ENCODE measurements at regions not wholly inside any gene's neighbourhood (a gene's known extent, or its start where the extent isn't known, plus 50 kb on each side); places are given as distances from the start of the nearest gene placed in this dataset.

DNA sequence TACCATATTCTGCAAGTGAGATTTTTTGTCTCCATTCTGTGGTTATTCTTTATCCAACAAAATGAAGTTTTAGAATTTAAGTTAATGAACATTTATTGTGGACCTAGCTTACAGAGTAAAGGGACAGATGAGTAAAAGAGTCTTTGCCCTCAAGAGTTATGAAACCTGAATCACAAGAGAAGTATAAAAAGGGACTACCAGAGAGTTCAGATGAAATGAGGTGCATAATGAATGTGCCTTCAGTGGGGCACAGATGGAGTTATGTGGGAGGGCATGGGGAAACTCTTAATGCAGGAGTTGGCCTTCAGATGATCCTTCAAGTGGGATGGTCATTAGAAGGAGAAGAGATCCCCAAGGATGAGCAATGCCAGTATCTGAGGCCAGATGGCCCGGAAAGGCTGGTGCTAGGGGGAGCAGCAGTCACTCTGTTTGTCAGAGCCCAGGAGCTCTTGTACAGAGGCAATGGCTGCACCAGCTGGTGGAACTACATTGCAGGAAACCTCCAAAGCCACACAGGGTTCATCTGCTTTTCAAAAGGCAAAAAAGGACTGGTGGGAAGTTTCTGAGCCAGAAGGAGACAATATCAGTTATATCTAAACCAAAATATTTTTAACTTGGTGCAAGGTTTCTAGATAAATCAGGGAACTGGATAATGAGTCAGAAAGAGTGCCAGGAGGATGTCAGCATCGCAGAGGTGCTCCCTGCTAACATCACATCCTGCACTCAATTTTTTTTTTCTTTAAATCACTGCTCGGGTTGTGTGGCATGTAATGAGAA lies 162.0 kb downstream of the KLF6 start:
- no peak for DNase-seq

DNA sequence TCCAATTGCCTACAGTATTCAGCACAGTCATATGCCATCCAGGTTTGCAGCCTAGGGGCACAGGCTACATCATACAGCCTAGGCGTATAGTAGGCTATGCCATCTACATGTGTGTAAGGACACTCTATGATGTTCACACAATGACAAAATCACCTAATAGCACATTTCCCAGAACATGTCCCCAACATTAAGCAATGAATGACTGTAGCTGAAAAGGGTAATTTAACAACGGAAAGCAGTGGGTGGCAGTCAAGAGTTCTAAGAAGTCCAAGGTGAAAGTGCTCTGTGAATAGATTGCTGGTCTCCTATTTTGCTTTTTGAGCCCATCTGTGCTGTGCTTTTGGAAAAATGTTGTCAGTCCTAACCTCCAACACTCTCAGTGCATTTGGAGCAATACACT lies 162.6 kb downstream of the KLF6 start:
- no peak for DNase-seq

DNA sequence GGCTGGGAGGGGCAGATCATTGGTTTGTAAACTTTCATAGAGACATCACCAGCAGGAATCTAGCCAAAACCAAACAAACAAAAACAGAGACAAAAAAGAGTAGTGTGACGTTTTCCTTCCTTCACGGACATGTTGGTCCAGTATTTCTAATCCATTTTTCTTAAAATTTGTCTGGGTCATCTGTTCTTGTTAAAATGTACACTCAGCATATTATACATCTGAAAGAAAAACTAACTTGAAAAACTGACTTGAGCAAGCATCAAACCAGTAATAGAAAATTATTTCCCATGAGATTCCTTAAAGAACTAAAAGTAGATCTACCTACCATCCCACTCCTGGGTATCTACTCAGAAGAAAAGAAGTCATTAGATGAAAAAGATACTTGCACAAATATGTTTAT lies 164.2 kb downstream of the KLF6 start:
- DNase-seq: no peak

DNA sequence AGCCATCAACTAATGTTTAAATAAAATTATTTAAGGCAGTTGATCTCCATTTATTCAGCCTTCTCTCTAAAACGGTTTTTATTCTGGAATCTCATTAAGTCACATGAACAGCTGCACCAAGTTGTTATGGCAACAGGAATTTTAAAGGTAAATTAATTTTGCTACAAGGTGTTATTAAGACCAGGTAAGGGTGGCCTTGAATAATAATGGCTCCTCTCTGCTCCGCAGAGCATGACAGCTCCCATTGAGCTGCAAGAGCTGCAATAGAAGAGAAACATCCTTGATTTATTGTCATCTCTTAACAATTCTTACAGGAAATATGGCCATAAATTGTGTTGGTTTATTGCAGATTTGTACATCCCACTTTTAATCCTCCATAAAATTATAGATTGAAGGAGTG lies 165.8 kb downstream of the KLF6 start:
- DNase-seq: no peak

DNA sequence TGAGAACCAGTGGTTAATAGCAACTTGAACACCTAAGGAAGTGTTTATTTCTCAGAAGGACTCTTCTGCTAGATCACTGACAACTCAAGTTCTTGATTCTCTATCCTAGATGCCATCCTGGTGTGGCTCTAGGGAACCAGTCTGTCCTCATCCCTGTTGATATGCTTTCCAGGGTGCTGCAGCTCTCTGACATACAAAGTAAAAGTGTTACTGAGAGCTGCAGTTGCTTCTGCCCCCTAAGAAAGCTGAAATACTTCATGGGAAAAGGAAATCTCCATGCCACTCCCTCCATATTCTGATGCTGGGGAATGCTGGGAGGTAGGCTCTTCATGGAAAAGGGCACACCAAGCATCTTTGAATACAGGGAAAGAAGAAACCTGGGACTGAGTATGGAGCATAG lies 168.1 kb downstream of the KLF6 start:
- DNase-seq: no peak

DNA sequence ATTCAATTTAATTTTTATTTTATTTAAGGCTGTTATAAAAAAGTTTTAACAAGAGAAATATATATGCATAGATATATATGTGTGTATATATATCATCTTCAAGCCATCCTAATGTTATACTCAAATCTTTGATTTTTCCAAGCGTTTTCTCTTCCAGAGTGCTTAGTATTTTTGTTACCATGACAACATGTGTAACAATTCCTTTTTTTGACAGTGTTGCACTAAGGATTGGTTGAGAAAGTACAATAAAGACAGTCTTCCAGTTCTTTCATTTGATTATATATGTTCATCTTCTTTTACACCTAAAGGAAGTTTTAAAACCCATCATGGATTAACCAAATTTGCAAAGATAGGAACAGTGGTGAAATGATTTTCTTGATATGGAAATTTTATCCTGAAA lies 171.7 kb downstream of the KLF6 start:
- no peak for DNase-seq

DNA sequence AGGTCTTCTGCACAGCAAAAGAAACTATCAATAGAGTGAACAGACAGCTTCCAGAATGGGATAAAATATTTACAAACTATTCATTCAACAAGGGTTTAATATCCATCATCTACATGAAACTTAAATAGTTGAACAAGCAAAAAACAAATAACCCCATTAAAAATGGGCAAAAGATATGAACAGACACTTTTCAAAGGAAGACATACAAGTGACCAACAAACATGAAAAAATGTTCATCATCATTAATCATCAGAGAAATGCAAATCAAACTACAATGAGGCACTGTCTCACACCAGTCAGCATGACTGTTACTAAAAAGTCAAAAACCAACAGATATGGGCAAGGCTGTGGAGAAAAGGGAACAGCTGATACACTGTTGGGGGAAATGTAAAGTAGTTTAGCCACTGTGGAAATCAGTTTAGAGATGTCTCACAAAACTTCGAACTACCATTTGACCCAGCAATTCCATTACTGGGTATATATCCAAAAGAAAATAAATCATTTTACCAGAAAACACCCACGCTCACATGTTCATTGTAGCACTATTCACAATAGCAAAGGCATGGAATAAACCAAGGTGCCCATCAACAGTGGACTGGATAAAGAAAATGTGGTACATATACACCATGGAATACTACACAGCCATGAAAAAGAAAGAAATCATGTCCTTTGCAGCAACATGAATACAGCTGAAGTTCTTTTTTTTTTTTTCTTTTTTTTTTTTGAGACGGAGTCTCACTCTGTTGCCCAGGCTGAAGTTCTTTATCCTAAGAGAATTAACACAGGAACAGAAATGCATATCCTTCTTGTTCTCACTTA lies 172.6 kb downstream of the KLF6 start:
- DNase-seq: no peak

DNA sequence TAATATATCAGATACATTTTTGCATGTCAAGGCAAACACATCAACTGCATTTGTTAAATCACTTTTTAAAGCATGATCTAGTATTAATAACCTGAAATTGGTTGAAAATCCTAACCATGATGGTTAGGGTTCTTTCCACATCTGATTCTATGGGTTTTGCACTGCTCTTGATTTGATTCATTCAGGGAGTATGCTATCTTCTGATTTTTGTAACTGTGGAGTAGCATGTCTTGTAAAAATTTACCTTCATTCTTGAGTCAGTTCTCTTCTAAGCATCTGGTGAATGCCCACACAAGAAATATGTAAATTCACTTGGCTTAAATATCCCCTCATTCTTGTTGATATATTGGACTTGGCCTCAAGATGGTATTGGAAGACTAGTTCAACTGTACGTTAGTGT lies 178.7 kb downstream of the KLF6 start:
- no peak for DNase-seq

DNA sequence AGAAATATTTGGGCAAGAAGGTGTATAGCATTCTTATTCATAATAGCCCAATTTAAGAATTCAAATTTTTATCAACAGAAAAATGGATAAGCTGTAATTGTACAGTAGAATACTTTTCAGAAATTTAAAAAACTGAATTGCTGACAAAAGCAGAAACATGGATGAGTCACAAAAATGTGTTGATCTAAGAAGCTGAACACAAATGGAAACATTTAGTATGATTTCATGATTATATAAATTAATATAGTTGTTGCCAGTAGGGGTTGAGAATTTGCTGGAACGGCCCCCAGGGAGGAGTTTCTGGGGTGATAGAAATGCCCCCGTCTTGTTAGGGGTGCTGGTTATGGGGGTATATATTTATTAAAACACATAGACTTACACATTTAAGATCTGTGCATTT lies 179.1 kb downstream of the KLF6 start:
- no peak for DNase-seq

DNA sequence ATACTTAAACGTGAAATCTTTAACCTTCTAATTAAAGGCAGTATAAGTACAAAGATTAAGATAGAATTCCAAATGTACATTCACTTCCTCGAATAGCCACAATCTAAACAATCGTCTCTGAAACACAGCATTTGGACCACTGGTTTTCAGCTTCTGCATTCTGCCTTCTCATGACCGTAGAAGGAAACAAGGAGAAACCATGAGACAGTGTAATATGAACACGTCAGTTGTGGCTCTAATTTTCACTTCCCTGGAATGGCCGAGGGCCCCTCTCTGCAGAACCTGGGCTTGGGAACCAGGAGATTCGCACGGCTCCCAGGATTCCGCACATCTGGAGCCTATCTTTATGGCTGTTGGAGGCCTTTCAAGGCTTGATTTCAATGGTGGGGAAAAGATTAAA lies 189.3 kb downstream of the KLF6 start:
- DNase-seq: no peak

DNA sequence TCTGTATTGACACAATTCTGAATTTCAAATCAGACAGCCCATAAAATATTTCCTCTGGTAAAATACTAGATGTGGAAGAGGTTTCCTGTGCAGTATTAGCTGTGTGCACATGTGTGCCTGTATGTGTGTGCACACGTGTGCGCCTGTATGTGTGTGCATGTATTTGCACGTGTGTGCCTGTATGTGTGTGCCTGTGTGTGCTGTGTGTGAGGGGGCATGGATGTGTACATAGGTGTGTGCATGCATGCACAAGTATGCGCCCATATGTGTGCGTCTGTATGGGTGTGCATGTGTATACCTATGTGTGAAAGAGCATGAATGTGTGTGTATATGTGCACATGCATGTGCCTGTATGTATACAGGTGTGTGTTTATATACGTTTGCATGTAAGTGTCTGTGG lies 191.4 kb downstream of the KLF6 start:
- DNase-seq: no peak

DNA sequence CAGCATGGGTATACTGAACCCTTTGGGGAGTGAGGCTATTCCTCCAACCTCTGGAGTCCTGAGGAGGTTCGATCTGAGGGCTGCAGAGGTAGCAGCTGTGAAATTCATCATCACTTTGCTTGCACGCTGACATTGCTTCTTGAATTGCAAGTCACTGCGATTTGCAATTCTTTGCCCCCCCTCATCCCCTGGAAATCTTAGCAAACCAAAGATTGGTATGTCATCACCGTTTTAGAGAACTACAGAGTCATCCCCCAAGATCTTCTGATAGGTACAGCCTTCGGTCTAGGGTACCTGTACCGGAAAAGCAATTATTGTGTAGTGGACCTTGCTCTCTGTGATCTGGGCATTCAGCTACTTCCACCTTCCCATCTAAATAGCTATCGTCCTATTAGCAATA lies 192.6 kb downstream of the KLF6 start:
- no peak for DNase-seq

DNA sequence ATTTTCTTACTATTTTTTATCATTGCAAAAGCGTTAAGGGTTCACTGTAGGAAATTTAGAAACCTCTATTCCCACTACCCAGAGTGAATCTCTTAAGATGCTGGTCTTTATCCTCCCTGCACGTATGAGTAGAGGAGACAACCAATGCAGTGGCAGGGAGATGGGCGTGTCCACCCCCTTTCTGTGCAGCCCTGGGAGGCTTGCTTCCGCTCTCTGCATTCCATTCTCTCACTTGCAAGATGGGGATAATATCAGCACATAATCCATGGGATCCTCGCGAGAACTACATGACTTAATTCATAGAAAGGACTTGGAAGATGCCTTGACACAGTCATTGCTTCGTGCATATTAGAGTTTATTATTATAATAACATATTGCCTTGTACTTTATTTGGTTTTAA lies 196.2 kb downstream of the KLF6 start:
- DNase-seq: no peak

DNA sequence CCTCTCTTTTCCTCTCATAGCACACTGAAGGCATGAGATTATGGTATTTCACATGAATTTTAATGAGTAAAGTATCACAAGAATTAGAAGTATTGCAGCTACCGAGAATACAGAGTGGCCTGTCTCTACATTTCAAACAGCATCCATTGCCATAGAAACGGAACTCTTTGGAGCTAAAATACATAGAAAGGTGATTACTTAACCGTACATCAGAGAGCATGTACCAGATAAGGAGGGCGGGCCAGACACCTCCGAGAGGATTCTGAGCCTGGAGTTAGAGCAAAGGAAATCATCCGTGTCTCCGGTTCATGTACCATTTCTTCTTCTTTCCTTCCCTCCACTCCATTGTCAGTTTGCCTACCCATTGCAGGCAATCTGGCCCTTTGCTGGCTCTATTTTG lies 196.7 kb downstream of the KLF6 start:
- DNase-seq: no peak

DNA sequence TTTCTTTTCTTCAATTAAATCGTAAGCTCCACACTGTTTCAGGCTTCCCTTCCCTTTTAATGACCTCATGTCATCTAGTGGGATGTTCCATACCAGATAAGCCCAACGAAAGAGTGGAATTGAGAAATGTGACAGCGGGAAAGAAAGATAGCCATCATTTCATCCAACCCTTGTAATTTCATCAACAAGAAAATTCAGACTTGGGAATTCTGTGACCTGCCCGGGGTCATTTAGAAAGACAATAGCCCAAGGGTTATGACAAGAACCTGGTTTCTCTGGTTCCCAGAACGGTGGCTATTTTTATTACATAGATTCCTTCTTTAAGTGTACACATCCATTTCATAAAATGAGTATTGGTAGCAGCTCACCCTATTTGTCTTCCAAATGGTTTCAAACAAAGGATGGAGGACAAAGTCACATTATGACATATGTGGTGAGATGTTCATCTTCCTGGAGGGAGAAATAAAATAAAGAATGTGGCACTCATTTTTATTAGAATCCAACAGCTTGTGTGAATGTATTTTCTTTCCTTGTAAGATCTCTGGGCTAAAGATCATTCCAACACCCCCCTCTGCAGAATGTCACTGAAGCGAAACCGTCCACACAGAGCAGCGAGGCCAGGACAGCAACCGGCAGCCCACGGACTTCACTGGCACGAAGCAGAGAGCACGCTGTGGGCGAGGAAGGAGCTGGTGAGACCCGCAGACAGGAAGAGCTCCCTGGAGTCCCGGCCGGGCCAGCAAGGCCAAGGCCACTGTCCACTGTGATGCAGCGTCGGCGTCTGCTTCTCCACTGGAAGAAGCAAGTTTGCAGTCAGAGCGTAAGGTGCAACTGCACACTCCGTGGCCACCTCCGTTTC lies 199.9 kb downstream of the KLF6 start:
- DNase-seq: no peak

DNA sequence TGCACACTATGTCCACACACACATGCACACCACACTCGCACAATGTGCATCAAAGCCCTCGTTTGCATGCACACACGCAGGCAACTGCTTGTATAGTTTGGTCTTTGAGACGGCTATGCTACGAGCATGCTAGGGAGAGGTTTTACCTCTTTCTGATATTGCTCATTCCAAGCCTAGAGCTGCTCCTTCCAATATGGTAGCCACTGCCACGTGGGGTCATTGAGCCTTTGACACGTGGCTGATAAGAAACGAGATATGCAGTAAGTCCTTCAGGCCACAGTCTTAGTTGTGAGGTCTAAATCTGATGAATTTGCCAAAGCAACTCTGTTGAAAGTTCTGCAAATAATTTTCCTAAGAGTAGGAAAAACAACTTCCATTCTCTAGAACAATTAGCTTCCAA lies 204.4 kb downstream of the KLF6 start:
- DNase-seq: no peak

DNA sequence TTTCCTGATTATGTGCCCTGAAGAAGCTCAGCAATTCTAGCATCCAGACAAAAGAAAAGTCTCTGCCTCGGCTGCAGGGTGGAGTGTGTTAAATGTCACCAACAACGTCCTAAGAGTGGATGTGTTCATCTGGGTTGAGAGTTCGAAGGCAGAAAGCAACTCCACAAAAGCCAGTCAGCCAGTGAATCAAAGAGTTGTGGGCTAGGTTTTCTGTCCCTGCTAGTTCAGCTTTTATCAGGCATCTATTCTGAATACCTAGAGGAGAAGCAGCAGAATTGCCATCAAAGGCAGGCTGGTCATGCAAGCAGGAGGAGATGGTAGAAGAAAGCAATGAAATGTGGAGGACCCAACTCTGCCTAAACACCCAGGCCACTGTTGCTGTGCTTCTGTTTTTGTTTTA lies 205.2 kb downstream of the KLF6 start:
- no peak for DNase-seq

DNA sequence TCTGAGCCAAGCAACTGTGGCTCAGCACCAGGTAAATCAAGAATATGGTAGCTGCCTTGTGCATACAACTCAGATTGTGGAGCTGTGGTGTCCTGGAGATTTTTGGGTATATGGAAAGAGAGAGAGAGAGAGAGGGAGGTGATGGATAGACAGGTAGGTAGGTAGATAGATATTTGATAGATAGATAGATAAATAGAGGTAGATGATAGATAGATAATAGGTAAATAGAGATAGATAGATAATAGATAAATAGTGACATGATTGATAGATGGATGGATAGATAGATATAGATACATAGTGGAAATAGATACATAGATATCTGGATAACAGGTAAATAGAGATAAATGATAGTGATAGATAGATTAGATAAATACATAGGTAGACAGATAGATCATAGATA lies 206.3 kb downstream of the KLF6 start:
- no peak for DNase-seq

DNA sequence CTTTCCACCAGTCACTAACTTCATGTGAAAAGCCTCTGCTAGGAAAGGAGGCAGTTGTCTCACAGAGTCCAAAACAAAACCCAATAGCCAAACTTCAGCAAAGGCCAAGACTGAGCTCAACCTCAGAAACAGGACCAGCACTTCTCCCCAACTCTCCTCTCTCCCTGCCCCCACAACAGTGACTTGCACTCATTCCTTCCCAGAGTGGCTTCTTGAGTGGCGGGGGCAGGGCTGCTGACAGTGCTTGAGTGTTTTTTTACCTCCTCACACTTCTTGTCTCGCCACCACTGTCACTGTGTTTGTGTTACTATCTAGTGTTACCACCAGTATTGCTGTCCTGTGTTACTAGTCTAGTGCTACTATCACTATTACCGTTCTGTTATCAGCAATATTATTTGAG lies 206.8 kb downstream of the KLF6 start:
- no peak for DNase-seq

DNA sequence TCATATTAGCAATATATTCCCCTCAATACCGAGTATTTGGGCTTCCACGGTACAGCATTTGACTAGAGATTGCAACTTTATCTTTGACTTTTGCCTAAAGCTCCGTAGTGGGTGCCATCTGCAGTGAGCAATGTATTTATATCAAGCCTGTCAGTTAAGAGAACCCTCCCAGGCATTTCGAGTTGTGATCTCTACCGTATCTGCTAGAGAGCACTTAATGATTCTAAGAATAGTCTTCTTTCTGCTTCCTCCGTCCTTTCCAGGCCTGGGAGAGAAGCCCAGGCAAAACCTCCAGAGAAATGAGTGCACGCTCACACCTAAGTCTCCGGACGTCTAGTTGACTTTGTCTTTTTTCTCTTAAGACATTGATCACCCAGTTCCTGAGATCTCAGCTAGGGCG lies 210.6 kb downstream of the KLF6 start:
- no peak for DNase-seq

DNA sequence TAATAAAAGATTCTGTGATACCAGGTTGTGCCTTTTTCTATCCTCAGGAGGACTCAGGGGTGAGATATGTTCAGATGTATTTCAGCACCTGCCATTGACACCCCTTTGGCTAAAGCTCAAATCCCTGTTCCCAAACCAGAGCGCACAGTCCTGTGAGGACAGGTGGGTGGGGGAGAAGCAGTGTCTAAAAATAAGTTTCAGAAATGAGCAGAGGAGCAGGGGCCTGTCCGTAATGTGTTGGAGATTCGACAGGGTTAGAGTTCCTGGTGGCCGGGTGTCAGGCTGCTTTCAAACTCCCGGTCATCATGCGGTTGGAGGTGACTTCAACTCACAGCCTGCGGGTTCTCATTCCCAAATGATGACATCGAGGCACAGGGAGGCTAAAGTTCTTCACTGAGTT lies 211.5 kb downstream of the KLF6 start:
- no peak for DNase-seq

DNA sequence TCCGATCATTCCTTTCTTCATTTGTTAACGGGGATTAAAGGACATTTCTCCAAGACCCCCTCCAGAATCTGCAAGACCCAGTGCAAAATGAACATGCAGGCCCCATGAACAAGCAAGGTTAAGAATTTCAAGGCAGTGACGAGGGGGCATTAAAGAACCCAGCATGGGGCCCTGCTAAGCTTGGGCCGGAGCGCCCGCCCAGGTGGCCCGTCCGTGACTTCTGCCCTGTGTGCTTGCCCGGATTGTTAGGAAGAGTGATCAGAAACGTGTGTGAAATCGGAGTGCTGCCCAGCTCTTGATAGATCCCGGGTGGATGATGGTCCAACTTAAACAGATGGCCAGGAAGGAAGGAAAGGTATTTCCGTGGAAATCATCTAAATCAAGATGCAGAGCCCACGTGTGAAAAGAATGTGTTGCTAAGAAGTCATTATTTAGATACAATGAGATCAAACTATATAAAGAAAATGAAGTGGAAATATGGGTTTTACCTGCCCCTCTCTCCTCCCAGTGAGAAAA lies 213.6 kb downstream of the KLF6 start:
- DNase-seq: no peak

DNA sequence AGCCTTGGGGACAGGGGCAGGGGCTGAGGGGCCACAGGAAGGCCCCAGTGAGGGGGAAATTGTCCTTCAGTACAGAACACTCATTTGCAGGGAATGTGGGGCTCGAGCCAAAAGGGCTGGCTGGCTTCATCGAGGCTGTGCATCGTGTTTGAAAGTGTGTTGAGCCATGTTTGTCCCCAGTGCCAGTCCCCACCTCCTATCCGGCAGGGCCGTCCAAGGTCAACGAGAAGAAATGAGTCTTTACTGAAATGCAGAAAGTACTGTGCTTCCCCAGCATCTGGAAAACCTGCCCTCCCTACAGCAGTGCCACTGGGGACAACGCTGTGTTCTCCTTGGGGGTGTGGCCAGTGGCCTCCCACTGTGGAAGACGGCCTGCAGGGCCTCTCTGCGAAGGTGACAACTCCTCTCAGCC lies 214.1 kb downstream of the KLF6 start:
- no peak for DNase-seq
